ENCODE measurements at regions not wholly inside any gene's neighbourhood (a gene's known extent, or its start where the extent isn't known, plus 50 kb on each side); places are given as distances from the start of the nearest gene placed in this dataset.

DNA sequence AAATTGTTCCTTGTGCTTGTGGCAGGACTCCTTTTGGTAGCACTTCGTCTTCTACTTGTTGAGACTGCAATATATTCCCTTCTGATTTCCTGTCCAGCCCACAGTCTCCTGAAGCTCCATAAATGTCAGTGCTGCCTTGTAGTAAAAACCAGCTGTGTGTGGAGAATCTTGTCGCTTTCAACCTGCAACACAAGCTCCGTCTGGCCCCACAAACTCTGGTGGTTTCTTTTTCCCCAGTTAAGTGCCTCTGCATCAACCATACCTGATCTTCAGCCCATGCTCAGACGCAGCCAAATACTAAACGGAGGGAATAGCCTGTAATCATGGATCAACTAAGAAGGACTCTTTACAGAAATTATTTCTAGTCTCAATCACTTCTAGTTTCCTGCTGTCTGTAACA lies 1133.3 kb upstream of the ADGRB3 start:
- Histone ChIP-seq H3K9ac (ENCODE audit: low read depth, low read length) (no peak overlapping the region), H2AFZ (ENCODE audit: low read depth, low read length) (no peak overlapping the region), H3K27ac (ENCODE audit: low read length) (no peak overlapping the region), H4K20me1 (ENCODE audit: insufficient read depth, low read length) (no peaks in the 10 kb centered on the region), H3K36me3 (ENCODE audit: insufficient read depth, low read length) (no peaks in the 10 kb centered on the region), H3K9me3 (ENCODE audit: insufficient read depth, low read length, severe bottlenecking) (peaks cover 3% of the 10 kb centered on the region), H3K79me2 (ENCODE audit: insufficient read depth, low read length) (no peaks in the 10 kb centered on the region), H3K4me3 (ENCODE audit: low read depth in 1 of 2, low read length in 2 of 2) (no peak overlapping the region), H3K4me2 (ENCODE audit: insufficient read depth, low read length) (no peak overlapping the region), H3K27me3 (ENCODE audit: insufficient read depth, low read length, poor library complexity) (no peaks in the 10 kb centered on the region), H3K4me1 (ENCODE audit: insufficient read depth, low read length) (no peaks in the 10 kb centered on the region)
- ATAC-seq (ENCODE audit: insufficient read depth, low read depth), result no peak
- DNase-seq, result no peak
- TF ChIP-seq EZH2 (IDR thresholded peaks at IDR 0.05; ENCODE audit: borderline replicate concordance, low read depth, low read length, severe bottlenecking), result no peak
- TF ChIP-seq, protein P1, sequence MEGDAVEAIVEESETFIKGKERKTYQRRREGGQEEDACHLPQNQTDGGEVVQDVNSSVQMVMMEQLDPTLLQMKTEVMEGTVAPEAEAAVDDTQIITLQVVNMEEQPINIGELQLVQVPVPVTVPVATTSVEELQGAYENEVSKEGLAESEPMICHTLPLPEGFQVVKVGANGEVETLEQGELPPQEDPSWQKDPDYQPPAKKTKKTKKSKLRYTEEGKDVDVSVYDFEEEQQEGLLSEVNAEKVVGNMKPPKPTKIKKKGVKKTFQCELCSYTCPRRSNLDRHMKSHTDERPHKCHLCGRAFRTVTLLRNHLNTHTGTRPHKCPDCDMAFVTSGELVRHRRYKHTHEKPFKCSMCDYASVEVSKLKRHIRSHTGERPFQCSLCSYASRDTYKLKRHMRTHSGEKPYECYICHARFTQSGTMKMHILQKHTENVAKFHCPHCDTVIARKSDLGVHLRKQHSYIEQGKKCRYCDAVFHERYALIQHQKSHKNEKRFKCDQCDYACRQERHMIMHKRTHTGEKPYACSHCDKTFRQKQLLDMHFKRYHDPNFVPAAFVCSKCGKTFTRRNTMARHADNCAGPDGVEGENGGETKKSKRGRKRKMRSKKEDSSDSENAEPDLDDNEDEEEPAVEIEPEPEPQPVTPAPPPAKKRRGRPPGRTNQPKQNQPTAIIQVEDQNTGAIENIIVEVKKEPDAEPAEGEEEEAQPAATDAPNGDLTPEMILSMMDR (IDR thresholded peaks at IDR 0.05; ENCODE audit: borderline replicate concordance, extremely low read depth, low read length, poor library complexity, severe bottlenecking), result no peak

DNA sequence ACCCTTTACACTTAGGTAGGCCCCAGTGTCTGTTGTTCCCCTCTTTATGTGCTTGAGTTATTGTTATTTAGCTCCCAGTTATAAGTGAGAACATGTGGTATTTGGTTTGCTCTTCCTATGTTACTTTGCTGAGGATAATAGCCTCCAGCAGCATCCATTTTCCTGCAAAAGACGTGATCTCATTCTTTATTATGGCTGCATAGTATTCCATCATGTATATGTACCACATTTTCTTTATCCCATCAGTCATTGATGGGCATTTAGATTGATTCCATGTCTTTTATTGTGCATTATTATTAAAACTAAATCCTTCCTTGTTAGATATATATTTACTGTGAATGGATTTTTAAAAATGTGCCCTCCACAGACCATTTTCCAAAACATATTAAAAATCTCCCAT lies 1137.3 kb upstream of the ADGRB3 start:
- H3K4me1 ChIP-seq (ENCODE audit: insufficient read depth, low read length), result no peaks in the 10 kb centered on the region
- no peaks in the 10 kb centered on the region for H3K9me3 ChIP-seq (ENCODE audit: insufficient read depth, low read length, severe bottlenecking)

DNA sequence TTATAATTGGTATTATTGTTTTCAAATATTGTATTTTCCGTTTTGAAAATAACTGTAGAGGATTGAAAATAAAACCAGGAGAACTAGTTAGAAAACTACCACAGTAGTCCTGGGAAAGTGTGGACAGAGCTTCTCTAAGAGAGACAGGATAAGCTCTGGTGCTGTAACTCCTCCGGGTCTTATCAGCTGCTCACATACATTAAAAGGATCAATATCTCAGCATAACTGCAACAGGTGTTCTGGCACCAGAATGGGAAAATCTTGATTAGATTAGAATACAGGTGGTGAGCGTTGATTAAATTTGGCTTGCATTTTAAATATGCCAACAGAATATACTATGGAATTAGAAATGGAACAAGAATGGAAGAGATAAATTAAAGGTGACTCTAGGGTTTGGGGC lies 1138.9 kb upstream of the ADGRB3 start:
- Histone ChIP-seq H3K9me3 (ENCODE audit: insufficient read depth, low read length, severe bottlenecking) (no peaks in the 10 kb centered on the region), H3K4me2 (ENCODE audit: insufficient read depth, low read length) (no peak overlapping the region), H3K27me3 (ENCODE audit: insufficient read depth, low read length, poor library complexity) (no peaks in the 10 kb centered on the region), H3K4me1 (ENCODE audit: insufficient read depth, low read length) (no peaks in the 10 kb centered on the region), H3K36me3 (ENCODE audit: insufficient read depth, low read length) (no peaks in the 10 kb centered on the region), H2AFZ (ENCODE audit: low read depth, low read length) (no peak overlapping the region), H3K9ac (ENCODE audit: low read depth, low read length) (no peak overlapping the region), H4K20me1 (ENCODE audit: insufficient read depth, low read length) (no peaks in the 10 kb centered on the region), H3K27ac (ENCODE audit: low read length) (no peak overlapping the region), H3K79me2 (ENCODE audit: insufficient read depth, low read length) (no peaks in the 10 kb centered on the region), H3K4me3 (ENCODE audit: low read depth in 1 of 2, low read length in 2 of 2) (no peak overlapping the region)
- no peak for TF ChIP-seq EZH2 (IDR thresholded peaks at IDR 0.05; ENCODE audit: borderline replicate concordance, low read depth, low read length, severe bottlenecking)
- TF ChIP-seq, protein P1 (IDR thresholded peaks at IDR 0.05; ENCODE audit: borderline replicate concordance, extremely low read depth, low read length, poor library complexity, severe bottlenecking), result no peak
- ATAC-seq (ENCODE audit: insufficient read depth, low read depth) (no peak), DNase-seq (no peak)

More for the DNA sequence above, 1137.3 kb upstream of the ADGRB3 start:
- H3K79me2 ChIP-seq (ENCODE audit: insufficient read depth, low read length), result no peaks in the 10 kb centered on the region
- ATAC-seq (ENCODE audit: insufficient read depth, low read depth), result no peak
- no peaks in the 10 kb centered on the region for H3K27me3 ChIP-seq (ENCODE audit: insufficient read depth, low read length, poor library complexity)
- no peak overlapping the region for H3K4me2 ChIP-seq (ENCODE audit: insufficient read depth, low read length)
- no peak overlapping the region for H3K4me3 ChIP-seq (ENCODE audit: low read depth in 1 of 2, low read length in 2 of 2)
- no peak overlapping the region for H2AFZ ChIP-seq (ENCODE audit: low read depth, low read length)
- H3K36me3 ChIP-seq (ENCODE audit: insufficient read depth, low read length), result no peaks in the 10 kb centered on the region
- no peaks in the 10 kb centered on the region for H4K20me1 ChIP-seq (ENCODE audit: insufficient read depth, low read length)
- DNase-seq, result no peak
- TF ChIP-seq, protein P1 (IDR thresholded peaks at IDR 0.05; ENCODE audit: borderline replicate concordance, extremely low read depth, low read length, poor library complexity, severe bottlenecking), result no peak
- TF ChIP-seq EZH2 (IDR thresholded peaks at IDR 0.05; ENCODE audit: borderline replicate concordance, low read depth, low read length, severe bottlenecking), result no peak
- no peak overlapping the region for H3K27ac ChIP-seq (ENCODE audit: low read length)
- no peak overlapping the region for H3K9ac ChIP-seq (ENCODE audit: low read depth, low read length)

DNA sequence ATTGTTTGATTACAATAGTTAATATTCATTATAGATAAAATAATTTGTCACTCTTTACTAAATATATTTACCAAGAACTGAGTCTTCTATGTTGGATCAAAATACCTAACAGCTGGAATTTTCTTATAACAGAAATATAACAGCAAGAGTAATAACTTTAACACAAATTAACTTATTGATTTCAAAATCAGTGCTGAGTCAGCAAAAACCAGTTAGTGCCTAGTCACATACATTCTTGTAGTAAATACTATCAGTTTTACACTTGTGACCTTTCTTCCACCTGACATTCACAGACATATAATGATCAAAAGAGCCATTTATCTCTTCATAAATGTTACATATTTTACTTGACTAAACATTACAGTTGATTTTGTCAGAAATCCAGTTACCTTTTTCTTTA lies 1141.4 kb upstream of the ADGRB3 start:
- ATAC-seq (ENCODE audit: insufficient read depth, low read depth) (no peak), DNase-seq (no peak)
- Histone ChIP-seq H3K27ac (ENCODE audit: low read length) (no peak overlapping the region), H3K36me3 (ENCODE audit: insufficient read depth, low read length) (no peaks in the 10 kb centered on the region), H3K9ac (ENCODE audit: low read depth, low read length) (no peak overlapping the region), H4K20me1 (ENCODE audit: insufficient read depth, low read length) (no peaks in the 10 kb centered on the region), H3K4me3 (ENCODE audit: low read depth in 1 of 2, low read length in 2 of 2) (no peak overlapping the region), H3K79me2 (ENCODE audit: insufficient read depth, low read length) (no peaks in the 10 kb centered on the region), H3K4me2 (ENCODE audit: insufficient read depth, low read length) (no peak overlapping the region), H3K4me1 (ENCODE audit: insufficient read depth, low read length) (no peaks in the 10 kb centered on the region), H3K9me3 (ENCODE audit: insufficient read depth, low read length, severe bottlenecking) (no peaks in the 10 kb centered on the region), H2AFZ (ENCODE audit: low read depth, low read length) (no peak overlapping the region), H3K27me3 (ENCODE audit: insufficient read depth, low read length, poor library complexity) (no peaks in the 10 kb centered on the region)
- no peak for TF ChIP-seq EZH2 (IDR thresholded peaks at IDR 0.05; ENCODE audit: borderline replicate concordance, low read depth, low read length, severe bottlenecking)
- TF ChIP-seq, protein P1 (IDR thresholded peaks at IDR 0.05; ENCODE audit: borderline replicate concordance, extremely low read depth, low read length, poor library complexity, severe bottlenecking), result no peak
